GF-D8 (cell line): ENCODE measurements at regions not wholly inside any gene's neighbourhood (a gene's known extent, or its start where the extent isn't known, plus 50 kb on each side); places are given as distances from the start of the nearest gene placed in this dataset.

Source experiments
- DNase-seq: peaks from one replicate; lab custom pipeline; 2025; lab: John Stamatoyannopoulos, UW

DNA sequence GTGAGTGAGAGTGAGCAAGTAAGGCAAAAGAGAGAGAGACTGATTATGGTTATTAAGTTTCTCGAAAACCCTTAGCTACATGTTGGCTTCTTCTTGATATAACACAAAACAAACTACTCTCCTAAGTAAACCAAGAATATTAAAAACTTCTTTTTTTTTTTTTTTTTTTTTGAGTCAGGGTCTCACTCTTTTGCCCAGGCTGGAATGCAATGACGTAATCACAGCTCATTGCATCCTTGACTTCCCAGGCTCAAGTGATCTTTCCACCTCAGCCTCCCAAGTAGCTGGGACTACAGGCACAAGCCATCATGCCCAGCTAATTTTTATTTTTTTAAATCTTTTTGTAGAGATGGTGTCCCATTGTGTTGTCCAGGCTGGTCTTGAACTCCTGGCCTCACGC is 102.2 kb upstream of the IL6 start:
- DNase-seq, result no peak

- no peak for DNase-seq
Observed at GRCh38 chr7:22622116-22622785, 104.7 kb upstream of the IL6 start.

DNA sequence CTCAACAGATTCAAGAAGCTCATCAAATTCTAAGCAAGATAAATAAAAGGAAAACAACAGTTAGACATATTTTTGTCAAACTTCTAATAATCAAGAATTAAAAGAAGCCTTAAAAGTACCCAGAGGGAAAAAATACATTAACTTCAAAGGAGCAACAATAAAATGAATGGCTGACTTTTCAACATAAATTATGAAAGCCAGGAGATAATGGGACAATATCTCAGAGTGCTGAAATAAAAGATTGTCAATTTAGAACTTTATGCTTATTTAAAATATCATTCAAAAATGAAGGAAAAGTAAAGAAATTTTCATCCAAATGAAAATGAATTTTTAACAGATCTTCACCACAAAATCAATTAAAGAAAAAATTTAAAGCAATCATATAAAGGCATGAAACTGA is 108.5 kb upstream of the IL6 start:
- no peak for DNase-seq

DNA sequence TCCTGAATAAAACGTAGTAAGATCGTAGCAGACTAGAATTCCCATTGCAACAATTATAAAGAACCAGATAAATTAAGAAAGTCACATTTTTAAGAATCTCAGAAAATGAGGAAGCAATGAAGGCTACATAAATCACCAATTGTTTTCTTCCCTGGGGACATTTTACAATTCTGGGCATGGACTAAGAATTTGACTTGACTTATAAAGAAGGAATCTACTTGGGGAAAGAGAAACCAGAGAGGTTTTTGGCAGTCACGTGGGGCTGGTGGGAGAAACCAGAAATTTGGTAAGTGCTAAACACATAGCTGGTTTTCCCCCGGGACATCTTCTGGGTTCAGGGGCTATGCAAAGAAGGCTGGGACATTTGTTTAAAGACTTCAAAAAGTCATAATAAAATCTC is 109.8 kb upstream of the IL6 start:
- DNase-seq, result no peak

- DNase-seq, result no peak
Observed at GRCh38 chr7:22613496-22613895, 113.5 kb upstream of the IL6 start.

DNA sequence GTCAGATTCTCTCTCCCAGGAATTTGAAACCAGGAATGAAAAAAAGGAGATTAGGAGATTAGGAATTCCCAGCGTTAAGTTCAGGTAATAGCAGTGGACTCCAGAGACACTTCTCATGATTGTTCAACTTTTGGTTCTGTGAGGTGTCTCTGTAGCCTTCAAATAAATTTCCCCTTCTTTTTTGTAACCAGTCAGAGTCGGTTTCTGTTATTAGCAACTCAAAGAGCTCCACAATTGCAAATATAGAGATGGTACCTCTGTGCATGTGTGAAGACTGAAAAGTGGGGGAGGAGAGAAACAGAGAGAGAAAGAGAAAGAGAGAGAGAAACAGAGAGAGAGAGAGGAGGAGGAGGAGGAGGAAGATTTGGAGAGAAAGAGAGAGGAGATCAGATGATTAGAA is 112.8 kb upstream of the STEAP1B start:
- no peak for DNase-seq

DNA sequence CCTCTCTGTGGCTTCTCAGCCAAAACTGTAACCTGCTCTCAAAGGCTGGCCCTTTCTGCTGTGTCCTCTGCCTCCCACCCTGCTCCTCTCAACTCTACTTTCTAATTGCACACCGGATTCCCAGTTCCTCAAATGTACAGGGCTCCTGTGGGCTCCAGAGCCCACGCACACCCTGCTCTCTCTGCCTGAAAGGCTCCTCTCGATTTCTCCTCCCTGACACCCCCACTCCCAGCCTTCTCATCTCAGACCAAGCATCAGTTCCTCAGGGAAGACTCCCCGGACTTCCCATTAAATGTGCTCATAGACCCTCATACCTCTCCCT is 111.7 kb upstream of the STEAP1B start:
- no peak for DNase-seq

GRCh38 chr7:22610951-22611757 is 111.2 kb upstream of the STEAP1B start:
- no peak for DNase-seq

- DNase-seq, result no peak
Observed at GRCh38 chr7:22610263-22610662, 110.3 kb upstream of the STEAP1B start.

GRCh38 chr7:22607180-22607579 is 107.2 kb upstream of the STEAP1B start:
- no peak for DNase-seq

GRCh38 chr7:22604246-22604645 is 104.3 kb upstream of the STEAP1B start:
- DNase-seq, result no peak

DNA sequence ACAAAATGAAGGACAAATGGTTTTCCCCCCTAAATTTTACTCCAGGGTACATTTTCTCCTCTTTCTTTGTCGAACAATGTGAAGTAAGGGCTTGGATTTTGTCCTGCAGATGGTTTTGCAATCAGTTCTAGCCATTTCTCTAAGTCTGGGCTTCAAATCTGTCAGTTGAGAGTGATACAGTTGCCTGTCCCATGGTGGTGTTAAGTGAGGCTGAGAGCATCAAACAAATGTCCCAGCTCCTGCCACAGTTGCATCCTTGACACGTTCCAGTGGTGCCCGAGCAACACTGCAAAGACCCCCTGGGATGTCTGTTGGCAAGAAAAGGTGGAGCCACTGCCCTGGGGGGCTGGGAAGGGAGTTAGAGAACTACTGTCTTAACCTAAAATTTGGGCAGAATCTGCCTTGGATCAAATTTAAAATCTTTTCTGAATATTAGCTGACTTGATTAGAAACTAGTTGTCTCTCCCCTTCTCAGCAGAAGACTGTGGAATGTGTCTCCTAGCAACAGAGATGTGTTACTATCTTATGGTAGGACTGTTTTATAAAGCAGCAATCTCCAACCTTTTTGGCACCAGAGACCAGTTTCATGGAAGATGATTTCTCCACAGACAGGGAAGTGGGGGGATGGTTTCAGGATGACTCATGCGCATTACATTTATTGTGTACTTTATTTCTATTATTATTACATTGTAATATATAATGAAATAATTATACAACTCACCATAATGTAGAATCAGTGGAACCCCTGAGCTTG is 102.0 kb upstream of the STEAP1B start:
- DNase-seq, result no peak

GRCh38 chr7:22601408-22601807 is 101.4 kb upstream of the STEAP1B start:
- no peak for DNase-seq

GRCh38 chr7:22601003-22601402 is 101.0 kb upstream of the STEAP1B start:
- no peak for DNase-seq

- DNase-seq, result no peak
Observed at GRCh38 chr7:22598318-22598920, 98.4 kb upstream of the STEAP1B start.

DNA sequence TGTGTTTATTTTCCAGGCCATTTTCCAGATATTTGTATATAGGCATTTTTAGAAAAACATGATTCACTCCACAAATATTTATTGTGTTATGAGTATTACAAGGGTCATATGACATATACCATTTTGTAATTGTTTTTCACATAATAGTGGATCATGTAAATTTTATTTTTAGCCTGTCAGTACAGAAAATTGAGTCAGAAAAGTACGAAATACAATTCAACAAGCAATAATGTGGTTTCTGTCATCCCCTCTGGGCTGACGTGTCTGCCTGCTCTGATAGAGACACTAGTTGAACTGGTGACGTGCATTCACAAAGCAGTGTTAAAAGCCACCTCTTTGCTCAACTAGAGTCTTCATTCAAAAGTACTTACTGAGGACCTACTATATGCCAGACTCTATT is 97.9 kb upstream of the STEAP1B start:
- no peak for DNase-seq

- DNase-seq, result no peak
Observed at GRCh38 chr7:22596763-22597400, 96.9 kb upstream of the STEAP1B start.

DNA sequence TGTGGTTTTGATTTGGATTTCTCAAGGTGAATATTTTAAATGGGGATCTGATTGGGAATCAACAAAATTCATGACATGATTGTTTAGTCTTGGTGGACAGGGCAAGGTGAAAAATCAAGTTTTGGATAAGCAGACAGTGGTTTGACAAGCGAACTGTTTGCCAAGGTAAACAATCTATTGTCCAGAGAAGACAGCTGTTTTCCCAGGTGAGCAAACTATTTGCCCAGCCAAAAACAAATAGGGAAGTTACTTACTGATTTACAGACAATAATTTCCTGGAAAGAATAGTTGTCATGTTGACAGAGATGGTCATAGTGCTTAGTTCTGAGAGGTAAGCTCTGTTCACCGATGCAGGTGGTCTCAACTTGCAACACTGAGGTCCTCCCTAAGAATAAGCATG is 94.0 kb upstream of the STEAP1B start:
- no peak for DNase-seq

- DNase-seq, result no peak
Observed at GRCh38 chr7:22591271-22591670, 91.3 kb upstream of the STEAP1B start.

DNA sequence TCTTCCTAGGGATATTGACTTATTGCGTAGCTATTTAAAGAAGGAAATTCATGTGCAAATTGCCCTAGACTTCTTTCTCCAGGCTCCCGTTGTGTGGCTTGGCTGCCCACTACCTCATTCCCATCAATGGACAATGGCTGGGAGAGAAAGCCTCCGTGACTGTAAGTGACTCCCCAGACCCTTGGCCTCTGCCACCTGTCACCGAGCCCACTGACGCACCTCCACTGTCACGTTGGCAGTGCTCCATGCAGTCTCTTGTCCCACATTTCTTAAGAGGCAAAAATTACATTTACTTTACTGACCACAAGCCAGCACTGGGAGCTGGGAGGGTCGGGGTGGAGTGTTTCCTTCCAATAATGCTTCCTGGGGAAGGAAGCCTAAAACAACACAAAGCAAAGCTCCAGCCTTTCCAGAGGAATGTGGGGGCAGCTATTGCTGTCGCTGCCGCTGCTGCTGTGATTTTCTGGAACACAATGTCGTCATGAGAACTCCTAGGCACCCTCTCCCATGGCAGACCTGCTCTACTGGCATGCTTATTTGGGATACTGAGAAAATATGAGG is 89.7 kb upstream of the STEAP1B start:
- DNase-seq, result no peak

DNA sequence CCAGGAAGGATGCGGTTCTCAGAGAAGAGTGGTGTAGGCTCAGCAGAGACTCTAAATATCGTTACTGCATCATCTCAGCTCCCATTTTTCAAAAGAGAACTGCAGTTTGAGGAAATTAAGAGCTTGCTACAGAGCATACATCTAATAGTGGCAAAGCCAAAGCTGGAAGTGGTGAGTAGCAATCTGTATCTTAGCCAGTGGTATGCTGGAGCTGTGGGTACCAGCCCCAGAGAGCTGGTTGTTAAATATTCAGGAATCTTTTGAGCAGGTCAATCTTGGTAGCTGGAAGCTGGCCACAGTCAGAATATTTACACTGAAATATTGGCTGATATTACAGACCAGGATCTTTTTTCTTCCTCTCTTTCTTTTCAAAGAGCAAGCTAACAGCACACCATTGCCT is 88.4 kb upstream of the STEAP1B start:
- no peak for DNase-seq

DNA sequence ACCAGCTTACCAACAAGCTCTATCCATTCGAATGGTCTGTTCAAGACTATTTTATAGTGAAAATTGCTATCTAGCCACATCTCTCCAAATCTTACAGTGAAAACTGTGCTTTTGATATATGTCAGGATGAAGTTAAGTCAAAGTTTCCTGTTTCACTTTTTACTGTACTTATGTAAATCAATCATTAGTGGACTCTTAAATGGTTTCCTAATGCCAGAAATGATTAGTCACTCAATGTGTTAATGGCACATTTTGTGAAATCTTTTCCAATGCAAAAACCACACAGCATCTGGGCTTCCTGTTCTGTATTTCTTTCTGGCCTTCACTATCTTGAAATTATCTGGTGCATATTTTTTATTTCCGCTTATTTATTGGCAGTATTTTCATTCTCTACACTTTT is 87.3 kb upstream of the STEAP1B start:
- no peak for DNase-seq
